ENCODE measurements at regions not wholly inside any gene's neighbourhood (a gene's known extent, or its start where the extent isn't known, plus 50 kb on each side); places are given as distances from the start of the nearest gene placed in this dataset.

- no peak overlapping the region for H3K27ac ChIP-seq
- H3K4me3 ChIP-seq (ENCODE audit: low read depth, low read length) = no peak overlapping the region
- no peak for DNase-seq
- H3K36me3 ChIP-seq = no peaks in the 10 kb centered on the region
- H3K27me3 ChIP-seq (ENCODE audit: insufficient read depth, low read depth, severe bottlenecking) = peaks cover 3% of the 10 kb centered on the region
- TF ChIP-seq CTCF (IDR thresholded peaks at IDR 0.05; ENCODE audit: low read depth, low read length) = no peak
- no peaks in the 10 kb centered on the region for H3K9me3 ChIP-seq (ENCODE audit: severe bottlenecking)
Measured at GRCh38 chr20:21967481-21967880, 262.0 kb downstream of the PAX1 start.

- no peak for TF ChIP-seq CTCF (IDR thresholded peaks at IDR 0.05; ENCODE audit: low read depth, low read length)
- DNase-seq = no peak
- Histone ChIP-seq H3K27ac (no peak overlapping the region), H3K27me3 (ENCODE audit: insufficient read depth, low read depth, severe bottlenecking) (peaks cover 12% of the 10 kb centered on the region), H3K9me3 (ENCODE audit: severe bottlenecking) (no peaks in the 10 kb centered on the region), H3K36me3 (no peaks in the 10 kb centered on the region), H3K4me3 (ENCODE audit: low read depth, low read length) (no peak overlapping the region)
Measured at GRCh38 chr20:21956591-21956990, 251.1 kb downstream of the PAX1 start.

- no peaks in the 10 kb centered on the region for H3K9me3 ChIP-seq (ENCODE audit: severe bottlenecking)
- peaks cover 20% of the 10 kb centered on the region for H3K27me3 ChIP-seq (ENCODE audit: insufficient read depth, low read depth, severe bottlenecking)
- H3K4me3 ChIP-seq (ENCODE audit: low read depth, low read length) = no peak overlapping the region
- H3K36me3 ChIP-seq = no peaks in the 10 kb centered on the region
- TF ChIP-seq CTCF (IDR thresholded peaks at IDR 0.05; ENCODE audit: low read depth, low read length) = no peak
- H3K27ac ChIP-seq = no peak overlapping the region
- no peak for DNase-seq
Measured at GRCh38 chr20:21947406-21947805, 241.9 kb downstream of the PAX1 start.

- DNase-seq = no peak
- no peak for TF ChIP-seq CTCF (IDR thresholded peaks at IDR 0.05; ENCODE audit: low read depth, low read length)
Measured at GRCh38 chr20:21944227-21944626, 238.8 kb downstream of the PAX1 start.

GRCh38 chr20:21941941-21942805 lies 236.7 kb downstream of the PAX1 start:
- Histone ChIP-seq H3K36me3 (no peaks in the 10 kb centered on the region), H3K4me3 (ENCODE audit: low read depth, low read length) (no peak overlapping the region), H3K27me3 (ENCODE audit: insufficient read depth, low read depth, severe bottlenecking) (peaks cover 36% of the 10 kb centered on the region), H3K27ac (no peak overlapping the region), H3K9me3 (ENCODE audit: severe bottlenecking) (no peaks in the 10 kb centered on the region)
- TF ChIP-seq CTCF (IDR thresholded peaks at IDR 0.05; ENCODE audit: low read depth, low read length) = no peak
- no peak for DNase-seq

More at GRCh38 chr20:21944227-21944626, 238.8 kb downstream of the PAX1 start:
- Histone ChIP-seq H3K9me3 (ENCODE audit: severe bottlenecking) (no peaks in the 10 kb centered on the region), H3K4me3 (ENCODE audit: low read depth, low read length) (no peak overlapping the region), H3K36me3 (no peaks in the 10 kb centered on the region), H3K27ac (no peak overlapping the region), H3K27me3 (ENCODE audit: insufficient read depth, low read depth, severe bottlenecking) (peaks cover 34% of the 10 kb centered on the region)

Measured in WERI-Rb-1 (cell line).